ENCODE measurements at regions not wholly inside any gene's neighbourhood (a gene's known extent, or its start where the extent isn't known, plus 50 kb on each side); places are given as distances from the start of the nearest gene placed in this dataset.
"Not testable (repeated sequence)": the region's sequence is repeated elsewhere in the genome, so short reads cannot be mapped to it uniquely, and the experiment has no call there.

GRCh38 chr10:33473688-33474087, 139.2 kb upstream of the NRP1 start:
- Histone ChIP-seq H3K9me3 (no peaks in the 10 kb centered on the region), H3K27ac (no peak overlapping the region), H3K36me3 (no peaks in the 10 kb centered on the region), H3K27me3 (no peaks in the 10 kb centered on the region), H3K4me1 (peaks cover 0 to 10% (median under 1%) of the 10 kb centered on the region in 4 donors), H3K4me3 (no peak overlapping the region)
- TF ChIP-seq EP300 (IDR thresholded peaks at IDR 0.05) = no peak
- TF ChIP-seq, protein P1, sequence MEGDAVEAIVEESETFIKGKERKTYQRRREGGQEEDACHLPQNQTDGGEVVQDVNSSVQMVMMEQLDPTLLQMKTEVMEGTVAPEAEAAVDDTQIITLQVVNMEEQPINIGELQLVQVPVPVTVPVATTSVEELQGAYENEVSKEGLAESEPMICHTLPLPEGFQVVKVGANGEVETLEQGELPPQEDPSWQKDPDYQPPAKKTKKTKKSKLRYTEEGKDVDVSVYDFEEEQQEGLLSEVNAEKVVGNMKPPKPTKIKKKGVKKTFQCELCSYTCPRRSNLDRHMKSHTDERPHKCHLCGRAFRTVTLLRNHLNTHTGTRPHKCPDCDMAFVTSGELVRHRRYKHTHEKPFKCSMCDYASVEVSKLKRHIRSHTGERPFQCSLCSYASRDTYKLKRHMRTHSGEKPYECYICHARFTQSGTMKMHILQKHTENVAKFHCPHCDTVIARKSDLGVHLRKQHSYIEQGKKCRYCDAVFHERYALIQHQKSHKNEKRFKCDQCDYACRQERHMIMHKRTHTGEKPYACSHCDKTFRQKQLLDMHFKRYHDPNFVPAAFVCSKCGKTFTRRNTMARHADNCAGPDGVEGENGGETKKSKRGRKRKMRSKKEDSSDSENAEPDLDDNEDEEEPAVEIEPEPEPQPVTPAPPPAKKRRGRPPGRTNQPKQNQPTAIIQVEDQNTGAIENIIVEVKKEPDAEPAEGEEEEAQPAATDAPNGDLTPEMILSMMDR (IDR thresholded peaks at IDR 0.05) = no peak
- TF ChIP-seq POLR2AphosphoS5 (IDR thresholded peaks at IDR 0.05) = no peak
- no peak for TF ChIP-seq POLR2A (IDR thresholded peaks at IDR 0.05)
- no peak for DNase-seq
- 74 to 84% methylated on average over 3 of the region's 3 CpGs for WGBS, 2 donors
- intact Hi-C loops (cut with DNase I) = no loop called here

- H3K36me3 ChIP-seq; H3K27me3 ChIP-seq; H3K4me3 ChIP-seq; H3K4me1 ChIP-seq; H3K9me3 ChIP-seq; H3K27ac ChIP-seq; DNase-seq; intact Hi-C loops (cut with DNase I): not testable (repeated sequence)
- WGBS, 2 donors = 93% methylated on average over 28 of the region's 28 CpGs
Observed at GRCh38 chr10:33468006-33468405, 133.5 kb upstream of the NRP1 start.

DNA sequence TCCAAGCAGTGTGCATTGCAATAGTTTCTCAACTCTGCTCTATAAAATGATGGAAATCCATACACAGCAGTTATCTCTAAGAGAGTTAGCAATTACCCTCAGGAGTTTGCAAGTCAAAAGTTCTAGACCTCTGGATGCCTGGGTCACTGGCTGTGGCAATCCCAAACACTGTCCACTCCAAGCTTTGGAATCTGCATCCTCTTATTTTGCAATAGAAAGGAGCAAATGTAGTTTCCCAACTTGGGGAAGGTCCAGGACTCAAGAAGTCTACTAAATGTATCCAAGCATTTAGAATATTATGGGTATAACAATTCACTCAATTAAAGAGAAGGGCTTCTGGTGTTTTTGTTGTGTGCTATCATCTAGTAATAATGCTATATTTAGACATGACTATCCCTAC, 131.3 kb upstream of the NRP1 start:
- no peak for DNase-seq
- Histone ChIP-seq H3K9me3 (no peaks in the 10 kb centered on the region), H3K27me3 (no peaks in the 10 kb centered on the region), H3K27ac (no peak overlapping the region), H3K36me3 (no peaks in the 10 kb centered on the region), H3K4me3 (no peak overlapping the region), H3K4me1 (peaks cover 0 to 11% (median 6%) of the 10 kb centered on the region in 4 donors)
- intact Hi-C loops (cut with DNase I) = loop anchor here (1.0 kb wide), 1 partner anchor 17 kb away; no protein-coding TSS in a partner anchor
- TF ChIP-seq POLR2A (IDR thresholded peaks at IDR 0.05) (no peak), EP300 (IDR thresholded peaks at IDR 0.05) (no peak)
- TF ChIP-seq, protein P1 (IDR thresholded peaks at IDR 0.05) = no peak

- Histone ChIP-seq H3K36me3 (no peaks in the 10 kb centered on the region), H3K4me1 (peaks cover 0 to 24% (median 17%) of the 10 kb centered on the region in 4 donors), H3K27me3 (no peaks in the 10 kb centered on the region), H3K9me3 (no peaks in the 10 kb centered on the region), H3K4me3 (no peak overlapping the region), H3K27ac (no peak overlapping the region)
- intact Hi-C loops (cut with DNase I) = no loop called here
- 94 to 95% methylated on average over 4 of the region's 4 CpGs for WGBS, 2 donors
- TF ChIP-seq, protein P1 (IDR thresholded peaks at IDR 0.05) = no peak
- TF ChIP-seq EP300 (IDR thresholded peaks at IDR 0.05) = no peak
- no peak for TF ChIP-seq POLR2A (IDR thresholded peaks at IDR 0.05)
- no peak for TF ChIP-seq POLR2AphosphoS5 (IDR thresholded peaks at IDR 0.05)
- DNase-seq = no peak
Observed at GRCh38 chr10:33463011-33463410, 128.5 kb upstream of the NRP1 start.

DNA sequence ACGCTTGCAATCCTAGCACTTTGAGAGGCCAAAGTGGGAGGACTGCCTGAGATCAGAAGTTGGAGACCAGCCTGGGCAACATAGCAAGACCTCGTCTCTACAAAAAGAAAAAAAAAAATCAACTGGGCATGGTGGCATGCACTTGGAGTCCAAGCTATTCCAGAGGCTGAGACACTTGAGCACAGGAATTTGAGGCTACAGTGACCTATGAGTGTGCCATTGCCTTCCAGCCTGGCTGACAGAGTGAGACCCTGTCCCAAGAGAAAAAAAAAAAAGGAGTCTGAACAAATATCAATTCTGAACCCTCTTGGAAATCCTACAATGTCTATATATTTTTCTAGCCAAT, 126.8 kb upstream of the NRP1 start:
- intact Hi-C loops (cut with DNase I) = no loop called here
- H3K36me3 ChIP-seq = no peaks in the 10 kb centered on the region
- TF ChIP-seq EP300 (IDR thresholded peaks at IDR 0.05) (no peak), POLR2AphosphoS5 (IDR thresholded peaks at IDR 0.05) (no peak), POLR2A (IDR thresholded peaks at IDR 0.05) (no peak)
- TF ChIP-seq, protein P1 (IDR thresholded peaks at IDR 0.05) = no peak
- WGBS, 2 donors = 80 to 81% methylated on average over 2 of the region's 2 CpGs
- H3K4me3 ChIP-seq = no peak overlapping the region
- no peaks in the 10 kb centered on the region for H3K9me3 ChIP-seq
- no peak for DNase-seq
- peak overlapping the region in 3 of 4 donors; percentile 12 to 73 (median 56) for H3K27ac ChIP-seq
- peaks cover 0 to 24% (median 17%) of the 10 kb centered on the region in 4 donors for H3K4me1 ChIP-seq
- H3K27me3 ChIP-seq = no peaks in the 10 kb centered on the region

Measured in sigmoid colon (tissue), 6 donors.